ENCODE measurements at regions not wholly inside any gene's neighbourhood (a gene's known extent, or its start where the extent isn't known, plus 50 kb on each side); places are given as distances from the start of the nearest gene placed in this dataset.

DNA sequence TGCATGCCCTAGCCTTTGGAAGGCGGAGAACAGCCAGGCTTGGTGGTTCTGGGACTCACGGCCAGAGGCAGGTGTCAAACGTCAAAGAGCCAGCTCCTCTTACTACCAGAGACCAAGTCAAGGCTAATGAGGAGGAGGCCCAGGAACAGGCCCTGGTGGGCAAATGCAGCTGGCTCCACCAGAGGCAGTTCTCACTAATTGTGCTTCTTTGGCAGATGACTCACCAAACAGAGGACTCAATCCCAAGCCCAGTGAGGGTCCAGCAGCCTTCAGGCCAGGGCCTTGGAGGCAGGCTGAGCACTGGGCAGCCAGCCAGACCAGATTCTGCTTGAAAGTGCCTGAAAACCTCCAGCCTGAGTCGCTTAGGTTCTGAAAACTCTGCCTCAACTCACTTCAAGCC is 336.5 kb upstream of the CDH5 start:
- TF ChIP-seq CTCF (IDR thresholded peaks at IDR 0.05) (no peak), EP300 (IDR thresholded peaks at IDR 0.05) (no peak), POLR2AphosphoS5 (IDR thresholded peaks at IDR 0.05) (no peak), POLR2A (IDR thresholded peaks at IDR 0.05; ENCODE audit: low read depth) (no peak)
- Histone ChIP-seq H3K4me1 (peaks cover 0 to 12% (median 8%) of the 10 kb centered on the region in 4 donors), H3K27me3 (no peaks in the 10 kb centered on the region), H3K4me3 (no peak overlapping the region), H3K27ac (replicated peaks in 1 of 4) (no peak overlapping the region), H3K9me3 (peaks cover 0 to 2% (median under 1%) of the 10 kb centered on the region in 4 donors), H3K36me3 (no peaks in the 10 kb centered on the region)
- WGBS = 81% methylated on average over 4 of the region's 4 CpGs
- no peak for DNase-seq (ENCODE audit: extremely low spot score)
- intact Hi-C loops (cut with DNase I) = no loop called here

GRCh38 chr16:66028510-66029216 is 337.8 kb upstream of the CDH5 start:
- no peak for DNase-seq (ENCODE audit: extremely low spot score)
- no peak overlapping the region for H3K4me3 ChIP-seq
- H3K4me1 ChIP-seq = peaks cover 0 to 12% (median 8%) of the 10 kb centered on the region in 4 donors
- no peaks in the 10 kb centered on the region for H3K27me3 ChIP-seq
- no peaks in the 10 kb centered on the region for H3K36me3 ChIP-seq
- TF ChIP-seq EP300 (IDR thresholded peaks at IDR 0.05) (no peak), POLR2A (IDR thresholded peaks at IDR 0.05; ENCODE audit: low read depth) (no peak), POLR2AphosphoS5 (IDR thresholded peaks at IDR 0.05) (peak in 1 of 2 donors; percentile 26), CTCF (IDR thresholded peaks at IDR 0.05) (no peak)
- peak overlapping the region in 1 of 4 donors; percentile 31 for H3K27ac ChIP-seq (replicated peaks in 1 of 4)
- intact Hi-C loops (cut with DNase I) = no loop called here
- WGBS = 38% methylated on average over 2 of the region's 2 CpGs
- H3K9me3 ChIP-seq = peaks cover 0 to 12% (median 8%) of the 10 kb centered on the region in 4 donors

DNA sequence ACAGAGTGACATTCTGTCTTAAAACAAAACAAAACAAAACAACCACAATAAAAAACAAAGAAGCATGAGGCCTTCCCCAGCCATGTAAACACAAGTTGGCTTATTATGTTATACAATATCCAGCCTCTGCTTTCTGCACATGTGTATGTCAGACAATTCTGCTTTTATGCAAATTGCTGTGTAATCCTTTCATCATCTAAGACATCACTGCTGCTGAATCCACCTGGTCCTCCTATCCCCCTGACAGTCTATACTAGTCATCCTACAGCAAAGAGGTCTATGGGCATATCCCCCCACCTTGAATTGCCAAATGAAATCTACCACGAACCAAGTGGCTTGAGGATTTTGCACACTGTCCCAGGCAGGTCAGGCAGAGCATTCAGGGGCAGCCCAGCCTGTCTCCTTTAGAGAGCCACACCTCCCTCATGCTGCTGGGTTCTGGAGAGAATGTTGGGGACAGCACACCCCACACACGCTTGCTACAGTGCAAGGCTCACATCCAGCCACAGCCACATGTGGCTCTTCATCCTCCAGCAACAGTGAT is 339.6 kb upstream of the CDH5 start:
- peaks cover 0 to 12% (median 8%) of the 10 kb centered on the region in 4 donors for H3K4me1 ChIP-seq
- WGBS = 93% methylated on average over 2 of the region's 2 CpGs

DNA sequence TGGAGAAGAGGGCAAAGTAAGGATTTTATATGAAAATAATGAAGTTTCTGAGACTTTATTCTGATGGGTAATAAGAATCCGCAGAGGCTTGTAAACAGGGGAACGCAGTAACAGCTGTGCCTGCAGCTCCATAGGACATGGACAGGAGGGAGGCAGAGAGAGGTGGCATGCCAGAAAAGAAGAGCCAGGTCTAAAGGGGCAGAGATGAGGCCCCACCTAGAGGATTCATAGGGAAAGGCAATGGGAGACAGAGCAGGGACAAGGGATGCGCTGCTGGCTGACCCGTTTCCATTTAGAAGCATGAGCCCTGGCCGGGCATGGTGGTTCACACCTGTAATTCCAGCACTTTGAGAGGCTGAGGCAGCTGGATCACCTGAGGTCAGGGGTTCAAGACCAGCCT is 340.3 kb upstream of the CDH5 start:
- TF ChIP-seq EP300 (IDR thresholded peaks at IDR 0.05) (no peak), CTCF (IDR thresholded peaks at IDR 0.05) (peak in 1 of 3 experiments; percentile 10), POLR2AphosphoS5 (IDR thresholded peaks at IDR 0.05) (no peak), POLR2A (IDR thresholded peaks at IDR 0.05; ENCODE audit: low read depth) (no peak)
- Histone ChIP-seq H3K36me3 (no peaks in the 10 kb centered on the region), H3K4me1 (peaks cover 0 to 12% (median 8%) of the 10 kb centered on the region in 4 donors), H3K4me3 (no peak overlapping the region), H3K27ac (replicated peaks in 1 of 4) (no peak overlapping the region), H3K27me3 (no peaks in the 10 kb centered on the region), H3K9me3 (peaks cover 0 to 12% (median 8%) of the 10 kb centered on the region in 4 donors)
- DNase-seq (ENCODE audit: extremely low spot score) = no peak
- intact Hi-C loops (cut with DNase I) = no loop called here
- 75% methylated on average over 5 of the region's 5 CpGs for WGBS

More for the DNA sequence above, 339.6 kb upstream of the CDH5 start:
- intact Hi-C loops (cut with DNase I) = no loop called here
- Histone ChIP-seq H3K27me3 (no peaks in the 10 kb centered on the region), H3K27ac (replicated peaks in 1 of 4) (no peak overlapping the region), H3K9me3 (peaks cover 0 to 12% (median 8%) of the 10 kb centered on the region in 4 donors), H3K4me3 (no peak overlapping the region), H3K36me3 (no peaks in the 10 kb centered on the region)
- DNase-seq (ENCODE audit: extremely low spot score) = no peak
- TF ChIP-seq EP300 (IDR thresholded peaks at IDR 0.05) = no peak
- TF ChIP-seq POLR2AphosphoS5 (IDR thresholded peaks at IDR 0.05) = no peak
- no peak for TF ChIP-seq POLR2A (IDR thresholded peaks at IDR 0.05; ENCODE audit: low read depth)
- no peak for TF ChIP-seq CTCF (IDR thresholded peaks at IDR 0.05)
